ENCODE measurements at regions not wholly inside any gene's neighbourhood (a gene's known extent, or its start where the extent isn't known, plus 50 kb on each side); places are given as distances from the start of the nearest gene placed in this dataset.
A peak's percentile ranks its signal among the peaks of the same experiment; 100 is the strongest.

- Histone ChIP-seq H3K27ac (peak overlapping the region; percentile 75 to 89 (median 84)), H3K36me3 (no peaks in the 10 kb centered on the region), H3K4me1 (peaks cover 30 to 39% (median 37%) of the 10 kb centered on the region in 4 donors), H3K27me3 (no peaks in the 10 kb centered on the region), H3K9me3 (peaks cover 0 to 4% (median 1%) of the 10 kb centered on the region in 4 donors), H3K4me3 (no peak overlapping the region)
- 13 to 25% methylated on average over 8 of the region's 8 CpGs for WGBS, 2 donors
- TF ChIP-seq EP300 (IDR thresholded peaks at IDR 0.05): peak; percentile 54 to 95 (median 70)
- TF ChIP-seq CTCF (IDR thresholded peaks at IDR 0.05): no peak
- TF ChIP-seq POLR2A (IDR thresholded peaks at IDR 0.05): peak in 1 of 4 donors; percentile 61
- TF ChIP-seq POLR2AphosphoS5 (IDR thresholded peaks at IDR 0.05): peak; percentile 94 to 95
- ATAC-seq (ENCODE audit: low FRiP score in 2 of 2) (peak; percentile 95 to 96), DNase-seq (peak in 1 of 2 donors; percentile 94)
Observed at GRCh38 chr15:58331913-58332675, 99.7 kb upstream of the LIPC start.

- Histone ChIP-seq H3K27ac (peak overlapping the region; percentile 75 to 89 (median 84)), H3K36me3 (no peaks in the 10 kb centered on the region), H3K4me3 (no peak overlapping the region), H3K27me3 (no peaks in the 10 kb centered on the region), H3K9me3 (peaks cover 0 to 2% (median under 1%) of the 10 kb centered on the region in 4 donors), H3K4me1 (peaks cover 30 to 39% (median 37%) of the 10 kb centered on the region in 4 donors)
- no peak for DNase-seq
- no peak for ATAC-seq (ENCODE audit: low FRiP score in 2 of 2)
- TF ChIP-seq POLR2AphosphoS5 (IDR thresholded peaks at IDR 0.05) (no peak), CTCF (IDR thresholded peaks at IDR 0.05) (no peak), POLR2A (IDR thresholded peaks at IDR 0.05) (no peak), EP300 (IDR thresholded peaks at IDR 0.05) (no peak)
Observed at GRCh38 chr15:58332676-58333400, 99.0 kb upstream of the LIPC start.

GRCh38 chr15:58334803-58335202, 97.0 kb upstream of the LIPC start:
- Histone ChIP-seq H3K4me3 (no peak overlapping the region), H3K9me3 (no peaks in the 10 kb centered on the region), H3K4me1 (peaks cover 30 to 37% (median 35%) of the 10 kb centered on the region in 4 donors), H3K36me3 (no peaks in the 10 kb centered on the region), H3K27ac (no peak overlapping the region), H3K27me3 (no peaks in the 10 kb centered on the region)
- DNase-seq (no peak), ATAC-seq (ENCODE audit: low FRiP score in 2 of 2) (no peak)
- WGBS, 2 donors: 95 to 97% methylated on average over 2 of the region's 2 CpGs
- no peak for TF ChIP-seq POLR2AphosphoS5 (IDR thresholded peaks at IDR 0.05)
- TF ChIP-seq EP300 (IDR thresholded peaks at IDR 0.05): no peak
- TF ChIP-seq POLR2A (IDR thresholded peaks at IDR 0.05): no peak
- TF ChIP-seq CTCF (IDR thresholded peaks at IDR 0.05): no peak

- Histone ChIP-seq H3K27me3 (no peaks in the 10 kb centered on the region), H3K36me3 (no peaks in the 10 kb centered on the region), H3K9me3 (no peaks in the 10 kb centered on the region), H3K4me3 (no peak overlapping the region), H3K27ac (no peak overlapping the region), H3K4me1 (peaks cover 18 to 23% (median 22%) of the 10 kb centered on the region in 4 donors)
- no peak for ATAC-seq (ENCODE audit: low FRiP score in 2 of 2)
- no peak for DNase-seq
- WGBS, 2 donors: 79 to 88% methylated on average over 3 of the region's 3 CpGs
- TF ChIP-seq EP300 (IDR thresholded peaks at IDR 0.05) (no peak), CTCF (IDR thresholded peaks at IDR 0.05) (no peak), POLR2AphosphoS5 (IDR thresholded peaks at IDR 0.05) (no peak), POLR2A (IDR thresholded peaks at IDR 0.05) (no peak)
Observed at GRCh38 chr15:58336161-58336560, 95.6 kb upstream of the LIPC start.

Data from upper lobe of left lung (tissue), 6 donors.